ENCODE measurements at regions not wholly inside any gene's neighbourhood (a gene's known extent, or its start where the extent isn't known, plus 50 kb on each side); places are given as distances from the start of the nearest gene placed in this dataset.
"Not testable (repeated sequence)": the region's sequence is repeated elsewhere in the genome, so short reads cannot be mapped to it uniquely, and the experiment has no call there.

- DNase-seq (ENCODE audit: low spot score), result no peak
Observed at GRCh38 chr3:102906818-102907217, 472.0 kb downstream of the ZPLD1 start.

- no peak for DNase-seq (ENCODE audit: low spot score)
Observed at GRCh38 chr3:102909904-102910303, 475.1 kb downstream of the ZPLD1 start.

DNA sequence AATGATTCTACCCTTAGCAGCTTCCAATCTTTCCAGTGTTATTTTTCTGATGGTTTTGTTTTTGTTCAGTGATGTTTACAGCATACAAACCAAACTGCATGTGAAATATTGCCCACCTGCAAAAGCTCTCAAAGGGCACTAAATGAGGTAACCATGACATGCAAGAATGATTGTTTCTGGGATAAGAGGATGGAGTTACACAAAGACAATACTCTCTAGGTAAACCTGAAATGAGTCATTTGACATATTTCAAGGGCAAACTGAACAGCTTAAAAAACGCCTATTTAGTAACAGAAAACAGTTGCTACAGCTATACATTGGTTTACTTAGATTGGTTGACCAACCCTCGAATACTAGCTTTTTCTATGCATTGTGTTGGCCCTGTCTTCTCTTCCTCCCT, 481.7 kb downstream of the ZPLD1 start:
- no peak for DNase-seq (ENCODE audit: low spot score)

GRCh38 chr3:102926618-102927017, 491.8 kb downstream of the ZPLD1 start:
- no peak for DNase-seq (ENCODE audit: low spot score)

DNA sequence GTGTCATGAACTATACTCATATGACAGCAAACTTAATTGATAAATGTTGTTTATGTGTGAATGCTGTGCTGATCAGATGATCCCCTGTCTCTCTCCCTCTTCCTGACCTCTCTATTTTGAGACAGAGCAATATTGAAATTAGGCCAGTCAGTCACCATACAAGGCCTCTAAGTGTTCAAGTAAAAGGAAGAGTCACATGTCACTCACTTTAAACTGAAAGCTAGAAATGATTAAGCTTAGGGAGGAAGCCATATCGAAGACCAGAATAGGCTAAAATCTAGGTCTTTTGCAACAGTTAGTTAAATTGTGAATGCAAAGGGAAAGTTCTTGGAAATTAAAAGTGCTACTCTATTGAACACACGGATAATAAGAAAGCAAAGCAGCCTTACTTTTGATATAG, 498.6 kb downstream of the ZPLD1 start:
- no peak for DNase-seq (ENCODE audit: low spot score)

- no peak for DNase-seq (ENCODE audit: low spot score)
Observed at GRCh38 chr3:102936511-102937045, 501.8 kb downstream of the ZPLD1 start.

DNA sequence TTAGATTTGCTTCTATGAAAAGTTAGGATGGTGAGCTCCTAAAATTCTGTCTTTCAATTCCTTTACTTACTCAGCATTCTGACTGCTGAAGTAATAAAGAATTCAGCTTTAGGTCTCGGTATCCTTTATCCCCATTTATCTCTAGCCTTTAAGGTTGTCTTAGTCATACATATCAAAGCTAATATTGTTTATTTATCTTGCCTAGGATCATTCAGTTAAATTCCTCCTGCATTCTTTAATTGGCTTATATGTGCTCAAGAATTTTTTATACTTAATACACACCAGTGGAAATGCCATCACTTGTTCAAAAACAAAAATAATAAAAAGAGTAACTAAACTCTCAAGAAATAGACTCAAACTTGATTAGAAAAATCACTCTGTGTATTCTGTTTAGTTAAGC, 507.0 kb downstream of the ZPLD1 start:
- no peak for DNase-seq (ENCODE audit: low spot score)

DNA sequence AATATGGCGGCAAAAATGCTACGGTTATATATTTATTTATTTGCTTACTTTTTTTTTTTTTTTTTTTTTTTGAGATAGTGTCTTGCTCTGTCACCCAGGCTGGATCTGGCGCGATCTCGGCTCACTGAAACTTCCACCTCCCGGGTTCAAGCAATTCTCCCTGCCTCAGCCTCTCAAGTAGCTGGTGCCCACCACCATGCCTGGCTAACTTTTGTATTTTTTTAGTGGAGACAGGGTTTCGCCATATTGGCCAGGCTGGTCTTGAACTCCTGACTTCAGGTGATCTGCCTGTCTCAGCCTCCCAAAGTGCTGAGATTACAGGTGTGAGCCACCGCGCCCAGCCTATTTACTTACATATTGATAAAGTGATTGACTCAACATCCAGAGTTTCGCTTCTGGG, 511.6 kb downstream of the ZPLD1 start:
- DNase-seq (ENCODE audit: low spot score), result not testable (repeated sequence)

DNA sequence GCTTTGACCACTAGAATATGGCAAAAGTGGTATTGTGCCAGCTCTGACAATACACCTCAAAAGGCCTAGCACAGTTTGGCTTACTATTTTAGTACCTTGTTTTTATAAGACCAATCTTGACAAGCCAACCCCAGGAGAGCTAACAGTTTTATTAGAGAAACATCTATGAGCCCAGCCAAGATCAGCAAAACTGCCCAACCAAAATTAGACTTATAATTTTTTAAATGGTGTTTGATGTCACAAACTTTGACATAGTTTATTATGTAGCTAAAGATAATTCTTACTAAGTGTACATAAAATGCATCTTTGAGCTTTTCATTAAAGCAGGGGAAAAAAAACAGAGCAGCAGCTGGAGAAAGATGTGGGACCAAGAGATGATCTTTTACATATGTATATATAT, 537.5 kb downstream of the ZPLD1 start:
- DNase-seq (ENCODE audit: low spot score), result no peak

- DNase-seq (ENCODE audit: low spot score), result no peak
Observed at GRCh38 chr3:102974333-102974732, 539.5 kb downstream of the ZPLD1 start.

DNA sequence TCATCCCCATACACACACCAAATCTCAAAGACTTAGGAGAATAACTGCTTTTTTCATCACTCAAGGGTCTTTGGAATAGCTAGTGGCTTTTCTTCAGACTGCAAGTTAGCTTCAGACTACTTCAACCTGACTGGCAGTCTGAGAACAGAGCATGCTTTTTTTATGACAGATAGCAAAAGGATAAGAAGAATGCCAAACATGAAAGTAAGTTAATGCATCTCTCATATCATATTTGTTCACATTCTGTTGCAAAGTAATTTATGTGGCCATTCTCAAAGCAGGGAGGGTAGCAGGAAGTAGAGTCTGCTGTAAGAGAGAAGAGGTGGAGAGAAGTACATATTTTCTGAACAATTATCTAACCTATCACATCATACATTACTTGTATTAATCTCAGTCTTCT, 544.4 kb downstream of the ZPLD1 start:
- DNase-seq (ENCODE audit: low spot score), result no peak

- peak; percentile 47 for DNase-seq (ENCODE audit: low spot score)
Observed at GRCh38 chr3:102979682-102980354, 545.0 kb downstream of the ZPLD1 start.

GRCh38 chr3:102980355-102980696, 545.5 kb downstream of the ZPLD1 start:
- DNase-seq (ENCODE audit: low spot score), result no peak

DNA sequence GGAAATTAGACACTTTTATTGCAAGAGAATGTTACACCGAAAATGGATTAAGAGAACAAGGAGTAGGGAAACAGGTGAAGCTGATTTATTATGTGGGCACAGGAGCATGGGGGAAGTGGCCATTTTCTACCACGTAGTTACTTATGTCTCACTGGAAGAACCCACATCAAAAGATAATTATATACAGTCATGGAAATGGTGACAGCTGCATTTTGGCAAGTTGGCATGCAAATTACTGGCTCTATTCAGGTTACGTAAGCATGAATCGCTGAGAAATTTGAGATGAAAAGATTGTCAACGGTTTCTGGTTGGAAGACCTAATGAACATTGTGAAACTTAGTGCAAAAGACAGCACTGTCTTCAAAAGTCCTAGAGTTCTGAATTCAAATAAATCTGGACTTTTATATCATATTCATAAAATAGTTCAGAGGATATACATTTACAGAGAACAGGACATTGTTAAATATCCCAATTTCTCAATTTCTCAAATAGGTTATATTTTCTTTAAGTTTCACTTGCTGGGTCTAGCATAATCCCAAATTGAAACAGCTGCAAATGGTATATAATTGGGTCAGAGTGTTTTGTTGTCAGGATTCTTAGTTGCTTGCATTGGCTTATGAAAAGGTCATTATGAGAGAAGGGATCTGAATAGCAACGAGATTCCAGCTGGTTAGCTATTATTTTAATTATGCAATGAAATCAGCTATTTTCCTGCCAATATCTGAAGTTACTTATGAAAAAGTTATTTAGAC, 567.8 kb downstream of the ZPLD1 start:
- no peak for DNase-seq (ENCODE audit: low spot score)

- DNase-seq (ENCODE audit: low spot score), result no peak
Observed at GRCh38 chr3:103006526-103007183, 571.8 kb downstream of the ZPLD1 start.

DNA sequence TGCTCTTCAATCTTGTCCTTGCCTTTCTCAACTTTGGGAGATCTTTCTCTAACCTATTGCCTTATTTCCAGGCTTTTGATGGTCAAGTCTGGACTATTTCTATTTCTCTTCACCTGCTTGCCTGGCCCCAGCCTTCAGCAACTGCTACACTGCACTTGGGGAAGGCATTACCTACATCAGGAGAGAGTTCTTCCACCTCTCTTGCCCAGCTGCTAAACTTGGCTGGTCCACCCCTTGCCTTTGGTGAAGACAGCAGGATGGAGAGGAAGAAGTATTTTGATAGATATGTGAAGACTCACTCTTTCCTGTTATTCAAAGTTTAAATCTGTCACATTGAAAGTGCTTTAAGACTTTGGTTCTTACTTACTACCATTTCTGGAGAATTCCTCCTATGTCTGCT, 574.8 kb downstream of the ZPLD1 start:
- no peak for DNase-seq (ENCODE audit: low spot score)

GRCh38 chr3:103025880-103026279, 591.1 kb downstream of the ZPLD1 start:
- no peak for DNase-seq (ENCODE audit: low spot score)

GRCh38 chr3:103033841-103034240, 599.0 kb downstream of the ZPLD1 start:
- DNase-seq (ENCODE audit: low spot score), result no peak

- DNase-seq (ENCODE audit: low spot score), result no peak
Observed at GRCh38 chr3:103047640-103048039, 612.8 kb downstream of the ZPLD1 start.

- DNase-seq (ENCODE audit: low spot score), result no peak
Observed at GRCh38 chr3:103048068-103048722, 613.4 kb downstream of the ZPLD1 start.

GRCh38 chr3:103052236-103052830, 617.5 kb downstream of the ZPLD1 start:
- peak; percentile 41 for DNase-seq (ENCODE audit: low spot score)

DNA sequence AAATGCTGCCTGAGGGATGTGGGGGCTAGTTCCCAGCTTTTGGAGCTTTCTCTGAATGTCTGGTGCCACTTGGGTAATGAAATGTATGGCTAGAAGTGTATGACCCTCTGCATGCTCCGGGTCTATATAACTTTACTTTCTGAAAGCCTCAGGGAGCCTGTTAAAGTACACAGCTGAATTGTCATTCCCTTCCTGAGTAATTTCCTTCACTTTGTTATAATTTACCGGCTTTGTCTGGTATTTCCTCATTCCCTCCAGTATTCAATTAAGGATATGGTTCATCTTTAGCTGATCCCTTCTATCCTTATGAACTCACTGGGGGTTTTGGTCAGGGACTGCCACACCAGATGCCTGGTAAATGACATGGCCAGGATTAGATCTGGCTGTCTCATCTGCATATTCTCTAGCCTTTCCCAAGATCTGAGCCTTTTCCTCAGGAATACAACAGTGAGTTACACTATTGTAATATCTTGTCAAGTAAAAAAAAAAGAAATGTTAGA, 620.3 kb downstream of the ZPLD1 start:
- DNase-seq (ENCODE audit: low spot score), result no peak
